Esophagus muscularis mucosa (tissue), 3 donors: ENCODE measurements at regions not wholly inside any gene's neighbourhood (a gene's known extent, or its start where the extent isn't known, plus 50 kb on each side); places are given as distances from the start of the nearest gene placed in this dataset.

Experiments
- CTCF ChIP-seq, 3 experiments: fragments of 200-600 bp in 2 of 3; fragments of 450-650 bp in 1 of 3; sonication (generic) in 2 of 3; IDR thresholded peaks; one replicate each; pipeline ENCODE4 v1.5.1; 2017 to 2019; ENCODE audit warnings: antibody characterized with exemption in 3 of 3, mild to moderate bottlenecking in 2 of 3, moderate library complexity in 1 of 3
- POLR2A ChIP-seq: fragments of 450-650 bp; IDR thresholded peaks from one replicate; pipeline ENCODE4 v1.6.1; 2017; ENCODE audit warnings: antibody characterized with exemption, moderate library complexity, mild to moderate bottlenecking, low read depth
- POLR2AphosphoS5 ChIP-seq, 2 donors: sonication (generic); formaldehyde crosslinking; IDR thresholded peaks; one replicate each; pipeline ENCODE4 v1.6.1; 2017; ENCODE audit warnings: antibody characterized with exemption in 2 of 2

- no peak for TF ChIP-seq CTCF (IDR thresholded peaks at IDR 0.05)
- no peak for TF ChIP-seq POLR2A
- TF ChIP-seq POLR2AphosphoS5 (IDR thresholded peaks at IDR 0.05), result no peak
Measured at GRCh38 chr18:57953883-57954282, 90.1 kb upstream of the NEDD4L start.
